Loucy (cell line): ENCODE measurements at regions not wholly inside any gene's neighbourhood (a gene's known extent, or its start where the extent isn't known, plus 50 kb on each side); places are given as distances from the start of the nearest gene placed in this dataset.

ENCODE experiments used
- EZH2phosphoT487 ChIP-seq: fragments of 200-600 bp; IDR thresholded peaks from 2 replicates; pipeline ENCODE4 v1.6.1; 2018; ENCODE audit warnings: antibody characterized with exemption, mild to moderate bottlenecking, moderate library complexity, borderline replicate concordance
- TF ChIP-seq, protein P1 (sequence below): fragments of 200-600 bp; sonication (generic); conservative IDR thresholded peaks from 2 replicates; pipeline ENCODE4 v1.5.1; 2014; ENCODE audit warnings: mild to moderate bottlenecking, antibody characterized with exemption, low read length

DNA sequence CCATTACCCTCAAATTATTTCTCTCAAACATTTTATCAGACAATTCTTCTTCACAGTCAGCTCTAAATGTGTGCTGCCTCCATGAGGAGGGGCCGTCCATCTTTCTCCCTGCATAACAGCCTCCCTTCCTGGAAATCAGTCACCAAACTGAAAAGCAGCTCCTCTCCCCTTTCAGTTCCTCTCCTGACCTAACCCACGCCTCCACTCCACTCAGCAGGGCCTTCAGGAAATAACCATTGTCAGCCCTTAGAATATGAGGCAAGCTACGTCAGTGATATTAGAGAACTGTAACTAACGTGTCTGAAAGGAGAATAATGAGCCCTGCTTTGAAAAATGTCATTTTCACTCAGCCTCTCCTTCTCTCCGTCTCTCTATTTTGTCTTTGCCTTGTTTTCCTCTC lies 116.2 kb downstream of the OLFM4 start:
- no peak for TF ChIP-seq EZH2phosphoT487
- TF ChIP-seq, protein P1, sequence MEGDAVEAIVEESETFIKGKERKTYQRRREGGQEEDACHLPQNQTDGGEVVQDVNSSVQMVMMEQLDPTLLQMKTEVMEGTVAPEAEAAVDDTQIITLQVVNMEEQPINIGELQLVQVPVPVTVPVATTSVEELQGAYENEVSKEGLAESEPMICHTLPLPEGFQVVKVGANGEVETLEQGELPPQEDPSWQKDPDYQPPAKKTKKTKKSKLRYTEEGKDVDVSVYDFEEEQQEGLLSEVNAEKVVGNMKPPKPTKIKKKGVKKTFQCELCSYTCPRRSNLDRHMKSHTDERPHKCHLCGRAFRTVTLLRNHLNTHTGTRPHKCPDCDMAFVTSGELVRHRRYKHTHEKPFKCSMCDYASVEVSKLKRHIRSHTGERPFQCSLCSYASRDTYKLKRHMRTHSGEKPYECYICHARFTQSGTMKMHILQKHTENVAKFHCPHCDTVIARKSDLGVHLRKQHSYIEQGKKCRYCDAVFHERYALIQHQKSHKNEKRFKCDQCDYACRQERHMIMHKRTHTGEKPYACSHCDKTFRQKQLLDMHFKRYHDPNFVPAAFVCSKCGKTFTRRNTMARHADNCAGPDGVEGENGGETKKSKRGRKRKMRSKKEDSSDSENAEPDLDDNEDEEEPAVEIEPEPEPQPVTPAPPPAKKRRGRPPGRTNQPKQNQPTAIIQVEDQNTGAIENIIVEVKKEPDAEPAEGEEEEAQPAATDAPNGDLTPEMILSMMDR: no peak
